HCT116 (cell line): ENCODE measurements at regions not wholly inside any gene's neighbourhood (a gene's known extent, or its start where the extent isn't known, plus 50 kb on each side); places are given as distances from the start of the nearest gene placed in this dataset.

Experiments
- ATAC-seq: fragments of 200-7000 bp; cut with Tn5 transposase; 2 replicates; pipeline ENCODE4 v1.9.1; 2020; ENCODE audit warnings: mild to moderate bottlenecking, moderate library complexity
- BruUV-seq: library from RNA; stranded (reverse); fragments of 400-500 nt; replicated peaks from 2 replicates; lab custom pipeline; 2021; lab: Mats Ljungman, UMichigan
- CTCF ChIA-PET: fragments of 300-600 bp; sonication (Branson Sonifier 250); formaldehyde crosslinking; loops from one replicate; lab custom pipeline; 2021; ENCODE audit warnings: antibody characterized with exemption; lab: Charles Lee
- POLR2A ChIA-PET: fragments of 300-600, 350-600 bp; sonication (Branson Sonifier 250); formaldehyde crosslinking; loops from one replicate; lab custom pipeline; 2021; ENCODE audit warnings: antibody characterized with exemption; lab: Charles Lee
- RAD21 ChIA-PET, 2 experiments: fragments of 300-600 bp; sonication (Branson Sonifier 250); formaldehyde crosslinking; loops; one replicate each; lab custom pipeline; 2023; ENCODE audit warnings: low total read pairs in 2 of 2; ENCODE audit not compliant: uncharacterized antibody in 2 of 2, unreplicated experiment in 2 of 2, low non-redundant PET in 1 of 2; lab: Charles Lee
- DNase-seq: peaks from one replicate; pipeline ENCODE4 v3.0.0-alpha.2; 2010; ENCODE audit warnings: low read depth, low spot score
- H2AFZ ChIP-seq: fragments of 200-600 bp; shearing (Covaris generic), sonication (generic); 2 replicates; pipeline ENCODE4 v1.6.1; 2017; ENCODE audit warnings: low read depth, mixed run types, mixed read lengths, antibody characterized with exemption, low read length; ENCODE audit not compliant: poor library complexity, severe bottlenecking
- H3K27ac ChIP-seq: 2 replicates; pipeline ENCODE4 v1.5.1; 2012; ENCODE audit warnings: low read depth, low read length
- H3K27me3 ChIP-seq: fragments of 200-600 bp; sonication (generic); 2 replicates; pipeline ENCODE4 v1.6.1; 2016; ENCODE audit warnings: mixed run types, low read length, mixed read lengths; ENCODE audit not compliant: insufficient read depth
- H3K36me3 ChIP-seq, 2 experiments: fragments of 200-500 bp in 1 of 2; fragments of 200-600 bp in 1 of 2; sonication (Bioruptor generic) in 1 of 2; sonication (generic) in 1 of 2; 2 replicates each; pipeline versions ENCODE4 v1.5.1 to v1.6.1; 2014 to 2016; ENCODE audit warnings: low read length in 2 of 2, inconsistent platforms in 1 of 2, mixed read lengths in 1 of 2, mixed run types in 1 of 2; ENCODE audit not compliant: insufficient read depth in 2 of 2, control insufficient read depth in 1 of 2
- H3K4me1 ChIP-seq, 2 experiments: fragments of 200-600 bp in 1 of 2; sonication (generic) in 1 of 2; 2 replicates each; pipeline versions ENCODE4 v1.5.1 to v1.6.1; 2012 to 2017; ENCODE audit warnings: low read length in 2 of 2, inconsistent platforms in 1 of 2, mild to moderate bottlenecking in 1 of 2, mixed read lengths in 1 of 2, mixed run types in 1 of 2, moderate library complexity in 1 of 2; ENCODE audit not compliant: insufficient read depth in 2 of 2, control insufficient read depth in 1 of 2
- H3K4me2 ChIP-seq: fragments of 200-600 bp; sonication (generic); 2 replicates; pipeline ENCODE4 v1.6.1; 2017; ENCODE audit warnings: mixed run types, low read length, mixed read lengths
- H3K4me3 ChIP-seq, 2 experiments: fragments of 200-600 bp in 1 of 2; sonication (generic) in 1 of 2; replicated peaks in 1 of 2; 2 replicates each; pipeline ENCODE4 v1.5.1; 2011 to 2016; ENCODE audit warnings: low read length in 2 of 2, control low read depth in 1 of 2, low read depth in 1 of 2, mild to moderate bottlenecking in 1 of 2, mixed read lengths in 1 of 2, mixed run types in 1 of 2
- H3K79me2 ChIP-seq: fragments of 200-600 bp; sonication (generic); 2 replicates; pipeline ENCODE4 v1.6.1; 2017; ENCODE audit warnings: mild to moderate bottlenecking, mixed run types, low read length, moderate library complexity, mixed read lengths; ENCODE audit not compliant: insufficient read depth
- H3K9ac ChIP-seq: fragments of 200-600 bp; sonication (generic); 2 replicates; pipeline ENCODE4 v1.6.1; 2016; ENCODE audit warnings: low read length, mixed read lengths
- H3K9me2 ChIP-seq: fragments of 200-600 bp; sonication (generic), shearing (Covaris generic); 2 replicates; pipeline ENCODE4 v1.6.1; 2017; ENCODE audit warnings: mixed run types, mild to moderate bottlenecking, moderate library complexity; ENCODE audit not compliant: insufficient read depth
- H3K9me3 ChIP-seq, 2 experiments: fragments of 200-500 bp in 1 of 2; fragments of 200-600 bp in 1 of 2; sonication (Bioruptor generic) in 1 of 2; sonication (generic) in 1 of 2; 2 replicates each; pipeline ENCODE4 v1.6.1; 2014 to 2017; ENCODE audit warnings: low read length in 2 of 2, mixed read lengths in 2 of 2, inconsistent platforms in 1 of 2, low read depth in 1 of 2, mild to moderate bottlenecking in 1 of 2, mixed run types in 1 of 2, moderate library complexity in 1 of 2; ENCODE audit not compliant: control insufficient read depth in 1 of 2, insufficient read depth in 1 of 2
- H4K20me1 ChIP-seq: fragments of 200-600 bp; sonication (generic), shearing (Covaris generic); 2 replicates; pipeline ENCODE4 v1.6.1; 2017; ENCODE audit warnings: mixed run types, mild to moderate bottlenecking, moderate library complexity; ENCODE audit not compliant: insufficient read depth
- ATF3 ChIP-seq: IDR thresholded peaks from 2 replicates; pipeline ENCODE4 v1.6.1; 2012
- CBX3 ChIP-seq: IDR thresholded peaks from 2 replicates; pipeline ENCODE4 v1.6.1; 2012; ENCODE audit warnings: low read depth
- CTCF ChIP-seq, 3 experiments: fragments of 200-600 bp in 1 of 3; sonication (generic) in 1 of 3; IDR thresholded peaks in 2 of 3; conservative IDR thresholded peaks in 1 of 3; 2 replicates each; pipeline ENCODE4 v1.5.1; 2012 to 2017; ENCODE audit warnings: low read depth in 2 of 3, low read length in 2 of 3, antibody characterized with exemption in 1 of 3, borderline replicate concordance in 1 of 3, control low read depth in 1 of 3, mild to moderate bottlenecking in 1 of 3, mixed read lengths in 1 of 3, mixed run types in 1 of 3, moderate library complexity in 1 of 3; ENCODE audit not compliant: insufficient read depth in 1 of 3
- MAX ChIP-seq: IDR thresholded peaks from 2 replicates; pipeline ENCODE4 v1.6.1; 2012
- RAD21 ChIP-seq: IDR thresholded peaks from 2 replicates; pipeline ENCODE4 v1.6.1; 2012; ENCODE audit warnings: low read depth, mild to moderate bottlenecking
- intact Hi-C: fragments of 100-400 bp; cut with micrococcal nuclease; formaldehyde crosslinking; loops from 2 replicates; pipeline ENCODE4 v1.10.0; 2022

GRCh38 chr10:42975558-42976340 lies 101.1 kb upstream of the RET start:
- no peaks in the 10 kb centered on the region for H3K9me3 ChIP-seq
- H4K20me1 ChIP-seq = no peaks in the 10 kb centered on the region
- H3K4me2 ChIP-seq = no peak overlapping the region
- ChIA-PET POLR2A (no interaction called here), CTCF (no interaction called here), RAD21 (no interaction called here)
- BruUV-seq = no TSS peak
- peak; percentile 15 for DNase-seq
- no peaks in the 10 kb centered on the region for H3K36me3 ChIP-seq
- intact Hi-C loops = loop anchor here (1.0 kb wide), 1 partner anchor 109 kb away; no protein-coding TSS in a partner anchor
- no peak overlapping the region for H3K9ac ChIP-seq
- H2AFZ ChIP-seq = no peak overlapping the region
- no peak overlapping the region for H3K27ac ChIP-seq
- H3K4me3 ChIP-seq = no peak overlapping the region
- no peaks in the 10 kb centered on the region for H3K9me2 ChIP-seq
- TF ChIP-seq ATF3 (no peak), CTCF (IDR thresholded peaks at IDR 0.05 in 2 of 3, conservative IDR thresholded peaks at IDR 0.05 in 1 of 3; ENCODE audit: borderline replicate concordance in 1 of 3, insufficient read depth in 1 of 3, low read depth in 2 of 3, low read length in 2 of 3) (peak; percentile 52 to 62 (median 60); a peak in 5 of 6 replicates), CBX3 (0 out of 2 replicates have a peak, but pooled peaks have one; percentile 33), MAX (peak; percentile 71), RAD21 (peak; percentile 67)
- TF ChIP-seq, all 23 proteins: peak for 4
- peaks cover 0 to 6% of the 10 kb centered on the region in 2 experiments; a peak in 1 of 4 replicates for H3K4me1 ChIP-seq
- H3K79me2 ChIP-seq = no peaks in the 10 kb centered on the region
- no peaks in the 10 kb centered on the region for H3K27me3 ChIP-seq
- ATAC-seq = peak; percentile 96
